GM13977 (cell line): ENCODE measurements at regions not wholly inside any gene's neighbourhood (a gene's known extent, or its start where the extent isn't known, plus 50 kb on each side); places are given as distances from the start of the nearest gene placed in this dataset.

Experiments
- DNase-seq: peaks from one replicate; pipeline ENCODE4 v3.0.0; 2012; ENCODE audit warnings: low spot score
- CTCF ChIP-seq: IDR thresholded peaks from 2 replicates; pipeline ENCODE4 v1.5.1; 2012; ENCODE audit warnings: mild to moderate bottlenecking, control low read depth; ENCODE audit not compliant: insufficient read depth; ENCODE audit errors: extremely low read depth, missing control alignments
- in situ Hi-C: fragments of 300-500 bp; cut with MboI; formaldehyde crosslinking; loops from one replicate; pipeline ENCODE4 v1.12.0; 2022; ENCODE audit warnings: low sequenced_read_pairs, low pct_unique_long_range_greater_than_20kb, mixed read lengths, inconsistent platforms; ENCODE audit not compliant: unreplicated experiment

- in situ Hi-C loops = no loop called here
- no peak for DNase-seq
- TF ChIP-seq CTCF = no peak
Observed at GRCh38 chr19:31761281-31761913, 412.2 kb upstream of the TSHZ3 start.

- in situ Hi-C loops = no loop called here
- no peak for TF ChIP-seq CTCF
- DNase-seq = no peak
Observed at GRCh38 chr19:31770223-31770622, 421.0 kb upstream of the TSHZ3 start.

- in situ Hi-C loops = no loop called here
- TF ChIP-seq CTCF = no peak
- DNase-seq = no peak
Observed at GRCh38 chr19:31772915-31773314, 423.7 kb upstream of the TSHZ3 start.

GRCh38 chr19:31781542-31781941, 432.3 kb upstream of the TSHZ3 start:
- no peak for DNase-seq
- TF ChIP-seq CTCF = no peak
- in situ Hi-C loops = no loop called here

- TF ChIP-seq CTCF = no peak
- no peak for DNase-seq
- in situ Hi-C loops = no loop called here
Observed at GRCh38 chr19:31783592-31783991, 434.4 kb upstream of the TSHZ3 start.

- TF ChIP-seq CTCF = no peak
- in situ Hi-C loops = no loop called here
- no peak for DNase-seq
Observed at GRCh38 chr19:31784671-31785101, 435.4 kb upstream of the TSHZ3 start.

- no peak for TF ChIP-seq CTCF
- in situ Hi-C loops = no loop called here
- DNase-seq = no peak
Observed at GRCh38 chr19:31801611-31802010, 452.4 kb upstream of the TSHZ3 start.
